ENCODE measurements at regions not wholly inside any gene's neighbourhood (a gene's known extent, or its start where the extent isn't known, plus 50 kb on each side); places are given as distances from the start of the nearest gene placed in this dataset.

- no peak for DNase-seq (ENCODE audit: low read depth)
Measured at GRCh38 chr5:113902917-113903660, 389.6 kb downstream of the YTHDC2 start.

- DNase-seq (ENCODE audit: low read depth): no peak
Measured at GRCh38 chr5:113909782-113910181, 396.3 kb downstream of the YTHDC2 start.

GRCh38 chr5:113917997-113918396, 404.5 kb downstream of the YTHDC2 start:
- no peak for DNase-seq (ENCODE audit: low read depth)

- no peak for DNase-seq (ENCODE audit: low read depth)
Measured at GRCh38 chr5:113922343-113922742, 408.8 kb downstream of the YTHDC2 start.

- DNase-seq (ENCODE audit: low read depth): no peak
Measured at GRCh38 chr5:113935453-113935852, 422.0 kb downstream of the YTHDC2 start.

GRCh38 chr5:113937301-113937700, 423.8 kb downstream of the YTHDC2 start:
- DNase-seq (ENCODE audit: low read depth): no peak

- no peak for DNase-seq (ENCODE audit: low read depth)
Measured at GRCh38 chr5:113939988-113940387, 421.9 kb upstream of the KCNN2 start.

GRCh38 chr5:113950186-113950585, 411.7 kb upstream of the KCNN2 start:
- DNase-seq (ENCODE audit: low read depth): no peak

GRCh38 chr5:113965225-113965624, 396.6 kb upstream of the KCNN2 start:
- no peak for DNase-seq (ENCODE audit: low read depth)

GRCh38 chr5:113969901-113970300, 392.0 kb upstream of the KCNN2 start:
- no peak for DNase-seq (ENCODE audit: low read depth)

GRCh38 chr5:113971454-113971853, 390.4 kb upstream of the KCNN2 start:
- DNase-seq (ENCODE audit: low read depth): no peak

GRCh38 chr5:113974976-113975375, 386.9 kb upstream of the KCNN2 start:
- no peak for DNase-seq (ENCODE audit: low read depth)

GRCh38 chr5:113984928-113985327, 376.9 kb upstream of the KCNN2 start:
- no peak for DNase-seq (ENCODE audit: low read depth)

GRCh38 chr5:113985505-113985904, 376.4 kb upstream of the KCNN2 start:
- DNase-seq (ENCODE audit: low read depth): no peak

- no peak for DNase-seq (ENCODE audit: low read depth)
Measured at GRCh38 chr5:113989278-113989912, 372.5 kb upstream of the KCNN2 start.

- no peak for DNase-seq (ENCODE audit: low read depth)
Measured at GRCh38 chr5:113989913-113990305, 372.0 kb upstream of the KCNN2 start.

- no peak for DNase-seq (ENCODE audit: low read depth)
Measured at GRCh38 chr5:114001076-114001475, 360.8 kb upstream of the KCNN2 start.

GRCh38 chr5:114006582-114006981, 355.3 kb upstream of the KCNN2 start:
- no peak for DNase-seq (ENCODE audit: low read depth)

- no peak for DNase-seq (ENCODE audit: low read depth)
Measured at GRCh38 chr5:114007678-114008077, 354.2 kb upstream of the KCNN2 start.

GRCh38 chr5:114010362-114010761, 351.5 kb upstream of the KCNN2 start:
- DNase-seq (ENCODE audit: low read depth): no peak

GRCh38 chr5:114018186-114018585, 343.7 kb upstream of the KCNN2 start:
- DNase-seq (ENCODE audit: low read depth): no peak

GRCh38 chr5:114038756-114039155, 323.1 kb upstream of the KCNN2 start:
- DNase-seq (ENCODE audit: low read depth): no peak

GRCh38 chr5:114050087-114050486, 311.8 kb upstream of the KCNN2 start:
- DNase-seq (ENCODE audit: low read depth): no peak

Measured in LHCN-M2 (cell line).